WERI-Rb-1 (cell line): ENCODE measurements at regions not wholly inside any gene's neighbourhood (a gene's known extent, or its start where the extent isn't known, plus 50 kb on each side); places are given as distances from the start of the nearest gene placed in this dataset.

ENCODE experiments used
- DNase-seq: peaks from one replicate; pipeline ENCODE4 v3.0.0-alpha.2; 2020
- H3K27ac ChIP-seq: fragments of 250-450 bp; sonication (Bioruptor Pico); 2 replicates; pipeline ENCODE4 v1.5.1; 2020; ENCODE audit warnings: mild to moderate bottlenecking, moderate library complexity
- H3K27me3 ChIP-seq: fragments of 250-450 bp; sonication (Bioruptor Pico); 2 replicates; pipeline ENCODE4 v1.5.1; 2021; ENCODE audit warnings: mild to moderate bottlenecking, low read depth, moderate library complexity; ENCODE audit not compliant: insufficient read depth, severe bottlenecking
- H3K36me3 ChIP-seq: fragments of 250-450 bp; sonication (Bioruptor Pico); 2 replicates; pipeline ENCODE4 v1.5.1; 2020; ENCODE audit warnings: mild to moderate bottlenecking, moderate library complexity
- H3K4me3 ChIP-seq: 2 replicates; pipeline ENCODE4 v1.5.1; 2011; ENCODE audit warnings: low read depth, mild to moderate bottlenecking, control low read depth, low read length
- H3K9me3 ChIP-seq: fragments of 250-450 bp; sonication (Bioruptor Pico); 2 replicates; pipeline ENCODE4 v1.5.1; 2021; ENCODE audit warnings: mild to moderate bottlenecking, moderate library complexity; ENCODE audit not compliant: severe bottlenecking
- TF ChIP-seq, protein P1 (sequence below): IDR thresholded peaks from 2 replicates; pipeline ENCODE4 v1.5.1; 2011; ENCODE audit warnings: low read depth, mild to moderate bottlenecking, control low read depth, inconsistent platforms, low read length

DNA sequence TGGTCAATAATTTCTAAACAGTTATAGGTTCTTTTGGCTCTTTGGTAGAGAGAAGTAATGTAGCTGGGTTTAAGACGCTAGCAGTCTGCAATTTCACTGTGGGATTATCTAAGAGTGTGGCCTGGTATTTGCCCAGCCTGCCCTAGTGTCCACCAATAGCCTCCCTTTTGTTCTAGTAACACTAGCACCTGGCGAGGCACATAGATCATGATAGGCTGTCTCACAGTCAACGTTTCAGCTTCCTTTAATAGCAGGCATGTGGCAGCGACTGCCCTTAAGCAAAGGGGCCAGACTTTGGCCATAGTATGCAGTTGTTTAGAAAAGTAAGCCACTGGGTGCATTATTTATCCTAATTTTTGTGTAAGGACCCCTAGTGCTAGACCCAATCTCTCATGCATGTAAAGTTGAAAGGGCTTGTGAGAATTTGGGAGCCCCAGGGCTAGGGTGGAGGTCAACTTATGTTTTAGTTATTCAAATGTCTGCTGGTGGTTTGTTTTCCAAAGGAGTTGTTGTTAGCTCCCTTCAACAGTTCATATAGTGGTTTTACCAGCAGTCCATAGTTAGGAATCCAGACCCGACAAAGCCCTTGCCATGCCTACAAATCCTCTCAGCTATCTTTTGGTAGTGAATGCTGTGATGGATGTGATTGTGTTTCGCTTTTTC lies 274.3 kb downstream of the HTR1A start:
- Histone ChIP-seq H3K27ac (no peak overlapping the region), H3K4me3 (no peak overlapping the region), H3K27me3 (no peaks in the 10 kb centered on the region), H3K9me3 (no peaks in the 10 kb centered on the region), H3K36me3 (no peaks in the 10 kb centered on the region)
- DNase-seq = no peak
- TF ChIP-seq, protein P1, sequence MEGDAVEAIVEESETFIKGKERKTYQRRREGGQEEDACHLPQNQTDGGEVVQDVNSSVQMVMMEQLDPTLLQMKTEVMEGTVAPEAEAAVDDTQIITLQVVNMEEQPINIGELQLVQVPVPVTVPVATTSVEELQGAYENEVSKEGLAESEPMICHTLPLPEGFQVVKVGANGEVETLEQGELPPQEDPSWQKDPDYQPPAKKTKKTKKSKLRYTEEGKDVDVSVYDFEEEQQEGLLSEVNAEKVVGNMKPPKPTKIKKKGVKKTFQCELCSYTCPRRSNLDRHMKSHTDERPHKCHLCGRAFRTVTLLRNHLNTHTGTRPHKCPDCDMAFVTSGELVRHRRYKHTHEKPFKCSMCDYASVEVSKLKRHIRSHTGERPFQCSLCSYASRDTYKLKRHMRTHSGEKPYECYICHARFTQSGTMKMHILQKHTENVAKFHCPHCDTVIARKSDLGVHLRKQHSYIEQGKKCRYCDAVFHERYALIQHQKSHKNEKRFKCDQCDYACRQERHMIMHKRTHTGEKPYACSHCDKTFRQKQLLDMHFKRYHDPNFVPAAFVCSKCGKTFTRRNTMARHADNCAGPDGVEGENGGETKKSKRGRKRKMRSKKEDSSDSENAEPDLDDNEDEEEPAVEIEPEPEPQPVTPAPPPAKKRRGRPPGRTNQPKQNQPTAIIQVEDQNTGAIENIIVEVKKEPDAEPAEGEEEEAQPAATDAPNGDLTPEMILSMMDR = no peak

DNA sequence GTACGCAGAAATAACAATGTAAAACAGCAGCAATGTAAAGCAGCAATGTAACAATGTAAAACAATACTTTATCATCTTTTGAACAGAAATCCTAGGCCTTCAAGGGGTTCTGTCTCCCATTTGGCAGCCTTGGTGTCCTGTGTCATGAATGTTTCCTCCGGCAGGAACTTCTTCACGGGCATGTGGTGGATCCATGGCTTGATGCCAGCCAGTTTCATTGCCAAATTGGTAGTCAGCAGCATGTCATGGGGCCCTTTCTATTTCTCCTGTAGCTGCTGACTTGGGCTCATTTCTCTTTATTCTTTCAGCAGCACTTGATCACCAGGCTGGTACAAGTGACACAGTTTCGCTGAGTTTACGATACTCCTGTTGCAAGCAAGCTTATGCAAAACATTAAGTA lies 275.3 kb downstream of the HTR1A start:
- H3K9me3 ChIP-seq = no peaks in the 10 kb centered on the region
- no peak overlapping the region for H3K4me3 ChIP-seq
- no peak overlapping the region for H3K27ac ChIP-seq
- TF ChIP-seq, protein P1 = no peak
- H3K36me3 ChIP-seq = no peaks in the 10 kb centered on the region
- H3K27me3 ChIP-seq = no peaks in the 10 kb centered on the region
- no peak for DNase-seq

- Histone ChIP-seq H3K27ac (no peak overlapping the region), H3K27me3 (no peaks in the 10 kb centered on the region), H3K36me3 (no peaks in the 10 kb centered on the region), H3K4me3 (no peak overlapping the region), H3K9me3 (no peaks in the 10 kb centered on the region)
- TF ChIP-seq, protein P1 = no peak
- DNase-seq = no peak
Observed at GRCh38 chr5:63686181-63686580, 276.1 kb downstream of the HTR1A start.

DNA sequence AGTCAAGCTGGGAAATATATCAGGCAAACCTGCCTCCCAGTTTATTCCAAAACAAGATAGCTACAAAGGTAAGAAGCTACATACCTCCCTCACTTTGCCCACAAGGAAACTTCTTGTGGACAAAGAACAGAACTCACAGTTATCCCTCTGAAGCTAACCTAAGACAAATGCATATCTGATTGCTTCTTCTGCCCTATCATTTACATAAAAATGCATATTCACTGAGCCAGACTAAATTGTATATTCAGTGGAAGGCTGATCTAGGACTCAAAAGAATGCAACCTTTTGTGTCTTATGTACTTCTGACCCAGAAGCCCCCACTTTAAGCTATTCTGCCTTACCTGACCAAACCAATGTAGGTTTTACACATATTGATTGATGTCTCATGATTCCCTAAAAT lies 276.8 kb downstream of the HTR1A start:
- no peak overlapping the region for H3K27ac ChIP-seq
- H3K4me3 ChIP-seq = no peak overlapping the region
- TF ChIP-seq, protein P1 = no peak
- DNase-seq = no peak
- no peaks in the 10 kb centered on the region for H3K36me3 ChIP-seq
- H3K9me3 ChIP-seq = no peaks in the 10 kb centered on the region
- H3K27me3 ChIP-seq = no peaks in the 10 kb centered on the region

DNA sequence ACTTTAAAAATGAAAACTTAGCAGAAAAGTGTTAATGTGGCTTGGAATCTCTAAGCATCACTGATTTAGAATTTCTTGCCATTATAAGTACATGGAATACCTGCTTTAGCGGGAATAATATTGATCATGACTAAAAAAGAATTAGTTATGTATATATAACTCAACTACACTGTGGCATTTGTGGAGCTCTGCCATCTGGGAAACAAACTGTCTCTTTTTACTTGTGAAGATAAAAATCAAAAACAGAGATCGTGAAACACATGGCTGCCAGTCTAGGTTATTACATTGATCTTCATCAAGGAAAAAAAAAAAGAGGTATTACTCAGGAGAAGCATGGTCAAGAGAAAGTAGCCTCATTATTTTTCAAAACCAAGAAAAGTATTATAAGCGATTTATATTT lies 287.4 kb downstream of the HTR1A start:
- no peaks in the 10 kb centered on the region for H3K9me3 ChIP-seq
- no peaks in the 10 kb centered on the region for H3K36me3 ChIP-seq
- no peak overlapping the region for H3K4me3 ChIP-seq
- TF ChIP-seq, protein P1 = no peak
- no peaks in the 10 kb centered on the region for H3K27me3 ChIP-seq
- no peak overlapping the region for H3K27ac ChIP-seq
- no peak for DNase-seq

GRCh38 chr5:63655043-63655442 lies 307.2 kb downstream of the HTR1A start:
- no peak overlapping the region for H3K27ac ChIP-seq
- no peaks in the 10 kb centered on the region for H3K36me3 ChIP-seq
- H3K9me3 ChIP-seq = no peaks in the 10 kb centered on the region
- H3K4me3 ChIP-seq = no peak overlapping the region
- no peaks in the 10 kb centered on the region for H3K27me3 ChIP-seq
- TF ChIP-seq, protein P1 = no peak
- DNase-seq = no peak
